Parathyroid adenoma (tissue), 2 donors: ENCODE measurements at regions not wholly inside any gene's neighbourhood (a gene's known extent, or its start where the extent isn't known, plus 50 kb on each side); places are given as distances from the start of the nearest gene placed in this dataset.

Experiments used
- H2AFZ ChIP-seq: fragments of 300-600 bp; sonication (generic); one replicate; pipeline ENCODE4 v1.7.0; 2017; ENCODE audit warnings: antibody characterized with exemption, mild to moderate bottlenecking
- H3K27ac ChIP-seq: fragments of 300-600 bp; sonication (generic); one replicate; pipeline ENCODE4 v1.7.0; 2017
- H3K27me3 ChIP-seq: fragments of 300-600 bp; sonication (generic); one replicate; pipeline ENCODE4 v1.7.0; 2017; ENCODE audit warnings: low read length; ENCODE audit not compliant: control insufficient read depth, insufficient read depth
- H3K36me3 ChIP-seq: fragments of 300-600 bp; sonication (generic); one replicate; pipeline ENCODE4 v1.7.0; 2017; ENCODE audit warnings: low read length; ENCODE audit not compliant: control insufficient read depth, insufficient read depth
- H3K4me1 ChIP-seq: fragments of 300-600 bp; sonication (generic); one replicate; pipeline ENCODE4 v1.7.0; 2017; ENCODE audit warnings: control low read depth
- H3K4me2 ChIP-seq: fragments of 300-600 bp; sonication (generic); one replicate; pipeline ENCODE4 v1.7.0; 2017; ENCODE audit warnings: low read length
- H3K4me3 ChIP-seq: fragments of 300-600 bp; sonication (generic); one replicate; pipeline ENCODE4 v1.7.0; 2017; ENCODE audit warnings: low read depth, low read length
- H3K79me2 ChIP-seq: fragments of 300-600 bp; sonication (generic); one replicate; pipeline ENCODE4 v1.7.0; 2017; ENCODE audit warnings: control low read depth
- H3K9ac ChIP-seq: fragments of 300-600 bp; sonication (generic); one replicate; pipeline ENCODE4 v1.7.0; 2017; ENCODE audit warnings: mild to moderate bottlenecking
- H3K9me3 ChIP-seq: fragments of 300-600 bp; sonication (generic); one replicate; pipeline ENCODE4 v1.7.0; 2017; ENCODE audit warnings: low read length; ENCODE audit not compliant: control insufficient read depth
- CTCF ChIP-seq: fragments of 300-600 bp; sonication (generic); IDR thresholded peaks from one replicate; pipeline ENCODE4 v1.7.0; 2017; ENCODE audit warnings: antibody characterized with exemption, mild to moderate bottlenecking
- donor health status: primary hyperparathyroidism.

DNA sequence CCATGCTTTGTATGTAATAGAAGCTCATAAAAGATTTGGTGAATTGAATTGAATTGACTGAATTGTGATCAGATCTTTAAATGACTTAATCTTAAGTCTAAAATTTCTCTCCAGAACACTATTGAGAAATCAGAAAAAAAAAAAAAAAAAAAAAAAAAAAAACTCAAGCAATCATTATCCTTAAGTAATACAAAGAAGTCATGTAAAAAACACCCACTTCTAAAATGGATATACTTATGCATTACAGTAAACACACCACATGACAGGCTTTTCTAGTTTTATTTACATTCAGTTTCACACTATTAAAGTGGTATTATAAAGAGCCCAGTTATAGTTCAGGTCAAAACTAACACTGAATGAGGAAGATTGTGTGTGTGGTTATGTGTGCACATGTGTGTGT, 84.9 kb upstream of the GLS start:
- H3K27ac ChIP-seq: no peak overlapping the region
- H3K9ac ChIP-seq: no peak overlapping the region
- peak overlapping the region; percentile 49 for H2AFZ ChIP-seq
- H3K9me3 ChIP-seq: no peaks in the 10 kb centered on the region
- no peak overlapping the region for H3K4me3 ChIP-seq
- H3K4me2 ChIP-seq: no peak overlapping the region
- no peaks in the 10 kb centered on the region for H3K27me3 ChIP-seq
- H3K4me1 ChIP-seq: peaks cover 25% of the 10 kb centered on the region
- TF ChIP-seq CTCF: no peak
- H3K79me2 ChIP-seq: no peaks in the 10 kb centered on the region
- no peaks in the 10 kb centered on the region for H3K36me3 ChIP-seq

GRCh38 chr2:190799999-190800398, 80.6 kb upstream of the GLS start:
- Histone ChIP-seq H3K27me3 (no peaks in the 10 kb centered on the region), H3K36me3 (no peaks in the 10 kb centered on the region)

DNA sequence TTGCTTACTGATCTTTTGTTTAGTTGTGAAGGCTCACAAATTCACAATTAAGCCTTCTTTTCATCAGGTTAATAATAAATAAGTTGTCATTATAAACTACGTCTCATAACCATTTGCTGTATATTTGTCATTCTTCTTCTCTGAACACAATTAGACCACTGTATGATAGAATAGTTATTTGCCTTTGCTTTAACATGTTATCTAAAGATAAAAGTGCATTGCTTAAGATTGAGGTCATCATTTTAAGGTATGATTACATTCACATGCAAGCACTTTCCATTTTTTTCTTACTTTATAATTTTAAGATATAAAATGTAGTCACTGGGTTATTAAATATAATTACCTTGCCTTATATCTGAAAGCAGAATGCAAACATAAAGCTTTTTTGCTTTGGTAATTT, 80.1 kb upstream of the GLS start:
- no peaks in the 10 kb centered on the region for H3K36me3 ChIP-seq
- H3K79me2 ChIP-seq: no peaks in the 10 kb centered on the region
- no peak overlapping the region for H3K4me3 ChIP-seq
- TF ChIP-seq CTCF: no peak
- no peak overlapping the region for H3K9ac ChIP-seq
- H3K4me2 ChIP-seq: no peak overlapping the region
- H2AFZ ChIP-seq: peak overlapping the region; percentile 26
- peaks cover 43% of the 10 kb centered on the region for H3K4me1 ChIP-seq
- no peak overlapping the region for H3K27ac ChIP-seq
- H3K27me3 ChIP-seq: no peaks in the 10 kb centered on the region
- H3K9me3 ChIP-seq: no peaks in the 10 kb centered on the region

More at GRCh38 chr2:190799999-190800398, 80.6 kb upstream of the GLS start:
- H3K4me2 ChIP-seq: no peak overlapping the region
- no peaks in the 10 kb centered on the region for H3K9me3 ChIP-seq
- H3K4me1 ChIP-seq: peaks cover 43% of the 10 kb centered on the region
- H3K79me2 ChIP-seq: no peaks in the 10 kb centered on the region
- H3K4me3 ChIP-seq: no peak overlapping the region
- TF ChIP-seq CTCF: no peak
- H3K9ac ChIP-seq: no peak overlapping the region
- no peak overlapping the region for H3K27ac ChIP-seq
- H2AFZ ChIP-seq: peak overlapping the region; percentile 26

GRCh38 chr2:190802129-190802528, 78.5 kb upstream of the GLS start:
- no peak for TF ChIP-seq CTCF
- Histone ChIP-seq H3K9me3 (no peaks in the 10 kb centered on the region), H3K9ac (no peak overlapping the region), H3K36me3 (no peaks in the 10 kb centered on the region), H3K79me2 (no peaks in the 10 kb centered on the region), H3K4me2 (no peak overlapping the region), H2AFZ (peak overlapping the region; percentile 82), H3K27me3 (no peaks in the 10 kb centered on the region), H3K4me3 (no peak overlapping the region), H3K4me1 (peaks cover 40% of the 10 kb centered on the region), H3K27ac (peak overlapping the region; percentile 67)

DNA sequence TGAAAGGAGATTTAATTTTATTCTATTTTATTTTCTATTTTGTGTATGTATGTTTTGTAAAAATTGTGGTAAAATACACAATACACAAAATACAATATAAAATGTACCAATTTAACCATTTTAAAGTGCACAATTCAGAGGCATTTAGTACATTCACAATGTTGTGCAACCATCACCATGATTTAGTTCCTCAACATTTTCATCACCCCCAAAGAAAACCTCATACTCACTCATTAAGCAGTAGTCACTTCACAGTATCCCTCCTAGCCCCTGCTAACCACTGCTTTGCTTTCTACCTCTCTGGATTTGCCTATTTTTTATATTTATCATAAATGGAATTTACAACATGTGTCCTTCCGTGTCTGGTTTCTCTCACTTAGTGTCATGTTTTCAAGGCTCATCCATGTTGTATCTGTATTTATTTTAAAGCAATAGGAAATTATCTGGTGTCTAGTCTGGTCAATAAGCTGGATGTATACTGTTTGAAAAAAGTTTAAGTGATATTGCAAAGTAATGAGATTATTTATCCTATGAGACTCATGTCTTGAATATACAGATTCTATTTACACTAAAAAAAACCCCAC, 77.9 kb upstream of the GLS start:
- H3K4me3 ChIP-seq: no peak overlapping the region
- H3K9ac ChIP-seq: no peak overlapping the region
- no peaks in the 10 kb centered on the region for H3K36me3 ChIP-seq
- H3K4me2 ChIP-seq: no peak overlapping the region
- no peaks in the 10 kb centered on the region for H3K27me3 ChIP-seq
- peaks cover 42% of the 10 kb centered on the region for H3K4me1 ChIP-seq
- H3K79me2 ChIP-seq: no peaks in the 10 kb centered on the region
- H3K9me3 ChIP-seq: no peaks in the 10 kb centered on the region
- no peak for TF ChIP-seq CTCF
- no peak overlapping the region for H3K27ac ChIP-seq
- H2AFZ ChIP-seq: peak overlapping the region; percentile 10
